K562 (cell line): ENCODE measurements at regions not wholly inside any gene's neighbourhood (a gene's known extent, or its start where the extent isn't known, plus 50 kb on each side); places are given as distances from the start of the nearest gene placed in this dataset.

Source experiments
- ASH1L ChIP-seq: fragments of 450-650 bp; IDR thresholded peaks from 2 replicates; pipeline ENCODE4 v1.6.1; 2018; ENCODE audit warnings: borderline replicate concordance, mild to moderate bottlenecking, low read depth; ENCODE audit not compliant: partially characterized antibody
- ATF3 ChIP-seq, 2 experiments: fragments of 450-650 bp in 1 of 2; sonication (generic) in 1 of 2; formaldehyde crosslinking in 1 of 2; IDR thresholded peaks in 1 of 2; conservative IDR thresholded peaks in 1 of 2; 2 replicates each; pipeline versions ENCODE4 v1.6.1 to v1.8.1; 2016 to 2023; ENCODE audit warnings: mild to moderate bottlenecking in 2 of 2, moderate library complexity in 2 of 2, inconsistent platforms in 1 of 2, missing genetic modification reagents in 1 of 2
- CTCF ChIP-seq, 3 experiments: IDR thresholded peaks in 2 of 3; conservative IDR thresholded peaks in 1 of 3; 2 replicates each; pipeline ENCODE4 v1.5.1; 2011 to 2012; ENCODE audit warnings: low read length in 3 of 3, mild to moderate bottlenecking in 3 of 3, control low read depth in 2 of 3, improper control_type of control experiment in 1 of 3, inconsistent platforms in 1 of 3, low read depth in 1 of 3, mixed read lengths in 1 of 3, moderate library complexity in 1 of 3; ENCODE audit not compliant: insufficient read depth in 2 of 3
- EGR1 ChIP-seq: fragments of 450-650 bp; conservative IDR thresholded peaks from 2 replicates; pipeline ENCODE4 v1.6.1; 2017; ENCODE audit warnings: mild to moderate bottlenecking
- EP300 ChIP-seq: IDR thresholded peaks from 2 replicates; pipeline ENCODE4 v1.6.1; 2012; ENCODE audit warnings: low read length, improper control_type of control experiment
- ETS1 ChIP-seq: conservative IDR thresholded peaks from 2 replicates; pipeline ENCODE4 v1.6.1; 2011; ENCODE audit warnings: low read depth, mild to moderate bottlenecking, low read length; ENCODE audit not compliant: control insufficient read depth
- EZH2 ChIP-seq: IDR thresholded peaks from 2 replicates; pipeline ENCODE4 v1.6.1; 2012; ENCODE audit warnings: low read depth, mild to moderate bottlenecking, inconsistent platforms, low read length, borderline replicate concordance
- GMEB1 ChIP-seq: fragments of 250-450 bp; sonication (Bioruptor Pico); IDR thresholded peaks from 2 replicates; pipeline ENCODE4 v1.4.0; 2020; ENCODE audit warnings: mild to moderate bottlenecking
- NFE2 ChIP-seq: IDR thresholded peaks from 2 replicates; pipeline ENCODE4 v1.6.1; 2014; ENCODE audit warnings: antibody characterized with exemption, low read depth
- POLR2A ChIP-seq: fragments of 450-650 bp; conservative IDR thresholded peaks from 2 replicates; pipeline ENCODE4 v1.6.1; 2016
- POLR2AphosphoS5 ChIP-seq: IDR thresholded peaks from 2 replicates; pipeline ENCODE4 v1.6.1; 2011; ENCODE audit warnings: mild to moderate bottlenecking, low read depth, low read length, moderate library complexity; ENCODE audit not compliant: control insufficient read depth, insufficient read depth
- RCOR1 ChIP-seq, 2 experiments: IDR thresholded peaks; 2 replicates each; pipeline ENCODE4 v1.6.1; 2012; ENCODE audit warnings: low read depth in 2 of 2, low read length in 2 of 2, borderline replicate concordance in 1 of 2, improper control_type of control experiment in 1 of 2
- ZNF280B ChIP-seq: fragments of 250-450 bp; sonication (Bioruptor Pico); IDR thresholded peaks from 2 replicates; pipeline ENCODE4 v1.5.1; 2021; ENCODE audit warnings: mild to moderate bottlenecking

- TF ChIP-seq RCOR1 (IDR thresholded peaks at IDR 0.05; ENCODE audit: borderline replicate concordance in 1 of 2, low read depth in 2 of 2, low read length in 2 of 2) (no peak), ETS1 (no peak), POLR2AphosphoS5 (no peak), ZNF280B (no peak), ATF3 (IDR thresholded peaks at IDR 0.05) (no peak), ATF3 (CRISPR knock-in tag; conservative IDR thresholded peaks at IDR 0.05) (no peak), NFE2 (no peak), GMEB1 (CRISPR knock-in tag) (no peak), CTCF (IDR thresholded peaks at IDR 0.05 in 2 of 3, conservative IDR thresholded peaks at IDR 0.05 in 1 of 3; ENCODE audit: insufficient read depth in 2 of 3, low read depth in 1 of 3, low read length in 3 of 3) (no peak), POLR2A (no peak), EZH2 (no peak), EP300 (no peak), ASH1L (no peak), EGR1 (no peak)
These were observed 504.5 kb downstream of the MAN2A1 start for GRCh38 chr5:110194191-110194590.
